ENCODE measurements at regions not wholly inside any gene's neighbourhood (a gene's known extent, or its start where the extent isn't known, plus 50 kb on each side); places are given as distances from the start of the nearest gene placed in this dataset.

GRCh38 chr14:89648510-89648909, 231.5 kb upstream of the FOXN3 start:
- TF ChIP-seq, protein P1, sequence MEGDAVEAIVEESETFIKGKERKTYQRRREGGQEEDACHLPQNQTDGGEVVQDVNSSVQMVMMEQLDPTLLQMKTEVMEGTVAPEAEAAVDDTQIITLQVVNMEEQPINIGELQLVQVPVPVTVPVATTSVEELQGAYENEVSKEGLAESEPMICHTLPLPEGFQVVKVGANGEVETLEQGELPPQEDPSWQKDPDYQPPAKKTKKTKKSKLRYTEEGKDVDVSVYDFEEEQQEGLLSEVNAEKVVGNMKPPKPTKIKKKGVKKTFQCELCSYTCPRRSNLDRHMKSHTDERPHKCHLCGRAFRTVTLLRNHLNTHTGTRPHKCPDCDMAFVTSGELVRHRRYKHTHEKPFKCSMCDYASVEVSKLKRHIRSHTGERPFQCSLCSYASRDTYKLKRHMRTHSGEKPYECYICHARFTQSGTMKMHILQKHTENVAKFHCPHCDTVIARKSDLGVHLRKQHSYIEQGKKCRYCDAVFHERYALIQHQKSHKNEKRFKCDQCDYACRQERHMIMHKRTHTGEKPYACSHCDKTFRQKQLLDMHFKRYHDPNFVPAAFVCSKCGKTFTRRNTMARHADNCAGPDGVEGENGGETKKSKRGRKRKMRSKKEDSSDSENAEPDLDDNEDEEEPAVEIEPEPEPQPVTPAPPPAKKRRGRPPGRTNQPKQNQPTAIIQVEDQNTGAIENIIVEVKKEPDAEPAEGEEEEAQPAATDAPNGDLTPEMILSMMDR (IDR thresholded peaks at IDR 0.05; ENCODE audit: insufficient read depth, low read length, poor library complexity, severe bottlenecking) = no peak
- no peak for TF ChIP-seq EZH2phosphoT487 (conservative IDR thresholded peaks at IDR 0.05; ENCODE audit: low read length)

Data from SU-DHL-6 (cell line).